ENCODE measurements at regions not wholly inside any gene's neighbourhood (a gene's known extent, or its start where the extent isn't known, plus 50 kb on each side); places are given as distances from the start of the nearest gene placed in this dataset.

DNA sequence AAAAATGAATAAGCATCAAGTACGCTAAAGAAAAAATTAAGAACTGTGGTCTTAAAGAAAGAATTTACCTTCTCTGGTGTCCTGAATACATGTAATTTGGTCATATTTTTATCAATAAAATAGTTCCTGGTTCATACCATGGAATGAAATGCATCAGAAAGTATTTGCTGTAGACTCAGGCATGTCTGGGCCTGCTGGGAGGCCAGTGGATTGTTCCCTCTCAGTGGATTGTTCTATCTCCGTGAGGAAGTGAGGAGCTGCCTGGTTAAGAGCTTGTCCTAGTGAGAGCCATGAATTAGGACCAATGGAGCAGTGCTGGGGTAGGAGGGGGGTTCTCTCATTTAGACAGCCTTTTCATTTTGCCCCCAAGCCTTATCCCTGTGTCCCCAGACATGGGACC lies 211.7 kb upstream of the HABP2 start:
- TF ChIP-seq POLR2AphosphoS5 (IDR thresholded peaks at IDR 0.05; ENCODE audit: low read depth, low read length): no peak
- no peak for TF ChIP-seq PAX5 (IDR thresholded peaks at IDR 0.05; ENCODE audit: insufficient read depth, low read length, severe bottlenecking)
- TF ChIP-seq TAF1 (IDR thresholded peaks at IDR 0.05; ENCODE audit: low read depth, low read length): no peak
- no peak for TF ChIP-seq POLR2A (IDR thresholded peaks at IDR 0.05; ENCODE audit: low read depth, low read length)
- no peak for TF ChIP-seq SPI1 (IDR thresholded peaks at IDR 0.05; ENCODE audit: low read depth, low read length)
- no peak for TF ChIP-seq POU2F2 (IDR thresholded peaks at IDR 0.05; ENCODE audit: low read depth, low read length)
- FAIRE-seq (no peak), DNase-seq (ENCODE audit: insufficient read length, low spot score) (no peak)

GRCh38 chr10:113345826-113346624 lies 206.8 kb upstream of the HABP2 start:
- no peak for TF ChIP-seq TAF1 (IDR thresholded peaks at IDR 0.05; ENCODE audit: low read depth, low read length)
- no peak for TF ChIP-seq POLR2A (IDR thresholded peaks at IDR 0.05; ENCODE audit: low read depth, low read length)
- TF ChIP-seq PAX5 (IDR thresholded peaks at IDR 0.05; ENCODE audit: insufficient read depth, low read length, severe bottlenecking): no peak
- no peak for FAIRE-seq
- no peak for DNase-seq (ENCODE audit: insufficient read length, low spot score)

GRCh38 chr10:113347508-113347907 lies 205.3 kb upstream of the HABP2 start:
- TF ChIP-seq SPI1 (IDR thresholded peaks at IDR 0.05; ENCODE audit: low read depth, low read length): no peak
- no peak for TF ChIP-seq POU2F2 (IDR thresholded peaks at IDR 0.05; ENCODE audit: low read depth, low read length)
- TF ChIP-seq POLR2A (IDR thresholded peaks at IDR 0.05; ENCODE audit: low read depth, low read length): no peak
- no peak for TF ChIP-seq TAF1 (IDR thresholded peaks at IDR 0.05; ENCODE audit: low read depth, low read length)
- no peak for TF ChIP-seq POLR2AphosphoS5 (IDR thresholded peaks at IDR 0.05; ENCODE audit: low read depth, low read length)
- no peak for TF ChIP-seq PAX5 (IDR thresholded peaks at IDR 0.05; ENCODE audit: insufficient read depth, low read length, severe bottlenecking)
- DNase-seq (ENCODE audit: insufficient read length, low spot score): no peak
- FAIRE-seq: no peak

DNA sequence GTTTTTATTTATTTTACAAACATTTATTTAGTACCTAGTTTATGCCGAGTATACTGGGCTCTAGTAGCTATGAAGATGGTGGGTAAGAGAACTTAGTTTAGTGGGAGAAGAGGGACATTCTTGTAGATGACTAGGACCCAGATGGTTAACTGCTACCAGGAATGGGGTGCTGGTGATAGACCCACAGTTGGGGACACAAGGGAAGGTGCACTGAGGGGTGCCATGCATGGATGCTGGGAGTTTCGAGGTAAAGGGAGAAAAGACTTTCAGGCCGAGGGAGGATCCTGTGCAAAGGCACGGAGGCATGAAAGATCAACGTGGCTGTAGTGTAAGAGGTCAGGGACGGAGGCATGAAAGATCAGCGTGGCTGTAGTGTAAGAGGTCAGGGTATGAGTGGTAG lies 204.2 kb upstream of the HABP2 start:
- DNase-seq (ENCODE audit: insufficient read length, low spot score) (no peak), FAIRE-seq (no peak)
- TF ChIP-seq POU2F2 (IDR thresholded peaks at IDR 0.05; ENCODE audit: low read depth, low read length): no peak
- TF ChIP-seq PAX5 (IDR thresholded peaks at IDR 0.05; ENCODE audit: insufficient read depth, low read length, severe bottlenecking): no peak
- TF ChIP-seq POLR2AphosphoS5 (IDR thresholded peaks at IDR 0.05; ENCODE audit: low read depth, low read length): no peak
- no peak for TF ChIP-seq POLR2A (IDR thresholded peaks at IDR 0.05; ENCODE audit: low read depth, low read length)
- TF ChIP-seq SPI1 (IDR thresholded peaks at IDR 0.05; ENCODE audit: low read depth, low read length): no peak
- TF ChIP-seq TAF1 (IDR thresholded peaks at IDR 0.05; ENCODE audit: low read depth, low read length): no peak

DNA sequence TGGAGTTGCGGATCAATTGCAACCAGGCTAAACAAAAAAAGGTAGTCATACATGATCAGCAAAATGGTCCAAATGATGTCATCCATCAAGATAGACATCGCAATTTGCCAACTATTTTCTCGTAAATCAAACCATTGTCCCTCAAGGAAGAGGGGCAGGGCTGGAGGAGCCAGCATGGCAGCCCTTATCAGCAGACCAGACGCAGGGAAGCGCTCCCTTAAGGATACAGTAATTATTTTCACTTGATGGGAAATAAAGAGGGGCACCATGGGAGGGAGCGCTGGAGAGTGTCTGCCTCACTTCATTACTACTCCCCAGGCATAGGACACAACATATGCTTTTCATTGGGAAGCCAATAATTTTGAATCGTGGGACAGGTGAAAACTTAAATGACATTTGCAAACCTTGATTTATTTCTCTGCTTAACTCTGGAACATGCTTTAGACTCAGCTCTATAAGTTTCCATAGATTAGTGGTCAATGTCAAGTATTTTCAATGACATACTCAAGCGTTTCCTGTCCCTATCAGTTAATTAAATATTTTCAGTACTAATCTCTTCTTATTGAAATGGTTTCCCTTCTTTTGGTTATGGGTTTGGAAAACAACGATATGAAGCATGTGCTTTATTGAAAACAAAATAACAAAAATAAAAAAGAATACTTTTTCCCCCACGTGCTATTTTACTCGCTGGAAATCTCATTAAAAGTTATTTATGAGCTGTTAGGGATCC lies 202.4 kb upstream of the HABP2 start:
- no peak for DNase-seq (ENCODE audit: insufficient read length, low spot score)
- FAIRE-seq: no peak
- no peak for TF ChIP-seq POLR2A (IDR thresholded peaks at IDR 0.05; ENCODE audit: low read depth, low read length)
- TF ChIP-seq PAX5 (IDR thresholded peaks at IDR 0.05; ENCODE audit: insufficient read depth, low read length, severe bottlenecking): no peak
- TF ChIP-seq SPI1 (IDR thresholded peaks at IDR 0.05; ENCODE audit: low read depth, low read length): no peak
- no peak for TF ChIP-seq TAF1 (IDR thresholded peaks at IDR 0.05; ENCODE audit: low read depth, low read length)
- TF ChIP-seq POLR2AphosphoS5 (IDR thresholded peaks at IDR 0.05; ENCODE audit: low read depth, low read length): no peak
- no peak for TF ChIP-seq POU2F2 (IDR thresholded peaks at IDR 0.05; ENCODE audit: low read depth, low read length)

- DNase-seq (ENCODE audit: insufficient read length, low spot score) (no peak), FAIRE-seq (no peak)
- TF ChIP-seq POLR2AphosphoS5 (IDR thresholded peaks at IDR 0.05; ENCODE audit: low read depth, low read length) (no peak), POU2F2 (IDR thresholded peaks at IDR 0.05; ENCODE audit: low read depth, low read length) (no peak), PAX5 (IDR thresholded peaks at IDR 0.05; ENCODE audit: insufficient read depth, low read length, severe bottlenecking) (no peak), SPI1 (IDR thresholded peaks at IDR 0.05; ENCODE audit: low read depth, low read length) (no peak), POLR2A (IDR thresholded peaks at IDR 0.05; ENCODE audit: low read depth, low read length) (no peak), TAF1 (IDR thresholded peaks at IDR 0.05; ENCODE audit: low read depth, low read length) (no peak)
These were observed 198.1 kb upstream of the HABP2 start for GRCh38 chr10:113354711-113355110.

DNA sequence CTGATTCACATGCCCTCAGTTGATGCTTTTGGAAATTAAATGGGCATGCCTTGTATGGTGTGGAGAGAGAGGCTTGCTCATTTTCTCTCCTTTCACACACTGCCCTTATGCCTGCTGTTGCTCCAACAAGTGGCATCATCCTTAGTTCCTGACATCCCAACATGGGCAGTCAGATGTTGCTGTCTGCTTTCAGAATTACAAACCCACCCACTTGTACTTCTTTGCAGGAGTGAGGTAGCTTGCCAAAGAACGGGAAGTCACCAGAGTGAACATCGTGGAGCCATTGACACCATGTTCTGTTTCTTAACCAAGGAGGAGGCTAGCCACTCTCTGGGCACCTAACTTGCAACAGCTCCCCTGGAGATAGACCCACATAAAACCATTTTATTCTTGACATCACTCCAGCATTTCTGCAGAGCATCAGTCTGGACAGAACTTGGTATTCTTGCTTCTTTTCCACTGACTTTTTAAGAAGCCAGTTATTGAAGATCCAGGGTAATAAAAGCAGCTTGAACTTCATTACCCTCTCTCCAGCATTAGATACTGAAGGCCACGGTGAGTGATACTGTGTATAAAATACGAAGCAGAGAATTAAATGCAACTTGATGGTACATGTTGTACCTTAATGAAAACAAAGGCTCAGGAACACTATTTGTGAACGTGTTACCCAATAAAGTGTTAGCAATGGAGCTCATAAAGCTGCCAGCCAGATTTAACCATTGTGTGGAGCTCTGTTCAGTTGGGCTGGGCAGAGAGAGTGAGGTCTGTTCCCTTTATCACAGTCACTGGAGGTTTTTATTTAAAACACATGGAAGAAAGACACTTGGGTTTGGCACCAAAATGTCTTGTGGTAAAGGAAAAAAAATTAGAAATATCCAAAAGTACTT lies 195.8 kb upstream of the HABP2 start:
- TF ChIP-seq SPI1 (IDR thresholded peaks at IDR 0.05; ENCODE audit: low read depth, low read length): no peak
- DNase-seq (ENCODE audit: insufficient read length, low spot score): no peak
- no peak for FAIRE-seq

DNA sequence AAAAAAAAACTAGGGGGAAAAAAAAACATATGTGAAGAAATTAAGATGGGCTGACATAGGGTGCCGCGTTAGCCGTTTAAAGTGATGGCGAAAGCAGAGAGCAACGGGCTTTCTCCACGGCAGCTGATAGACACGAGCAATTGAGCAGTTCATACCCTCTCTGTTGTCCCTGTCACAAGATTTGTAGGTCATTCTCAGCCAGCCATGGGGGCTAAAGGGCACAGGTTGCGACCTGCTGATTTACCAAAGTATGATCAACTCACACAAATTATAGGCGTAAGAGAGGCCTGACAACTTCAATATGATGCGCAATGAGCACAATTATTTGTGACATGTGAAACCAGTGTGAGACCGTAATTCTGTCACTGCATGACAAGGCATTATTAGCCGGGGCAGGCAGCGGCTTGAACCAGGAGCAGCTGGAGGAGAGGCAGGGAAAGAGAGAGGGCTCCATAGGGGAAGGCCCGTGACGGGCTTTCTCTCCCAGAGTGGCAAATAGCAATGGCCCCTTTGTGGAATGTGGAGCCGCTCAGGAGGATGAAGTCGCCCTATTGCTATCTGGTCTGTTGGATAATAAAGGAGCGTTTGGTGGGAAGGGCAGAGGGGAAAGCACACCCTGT lies 195.1 kb upstream of the HABP2 start:
- FAIRE-seq (no peak), DNase-seq (ENCODE audit: insufficient read length, low spot score) (no peak)
- TF ChIP-seq PAX5 (IDR thresholded peaks at IDR 0.05; ENCODE audit: insufficient read depth, low read length, severe bottlenecking) (no peak), POU2F2 (IDR thresholded peaks at IDR 0.05; ENCODE audit: low read depth, low read length) (no peak), SPI1 (IDR thresholded peaks at IDR 0.05; ENCODE audit: low read depth, low read length) (no peak), POLR2AphosphoS5 (IDR thresholded peaks at IDR 0.05; ENCODE audit: low read depth, low read length) (no peak), TAF1 (IDR thresholded peaks at IDR 0.05; ENCODE audit: low read depth, low read length) (no peak), POLR2A (IDR thresholded peaks at IDR 0.05; ENCODE audit: low read depth, low read length) (no peak)

DNA sequence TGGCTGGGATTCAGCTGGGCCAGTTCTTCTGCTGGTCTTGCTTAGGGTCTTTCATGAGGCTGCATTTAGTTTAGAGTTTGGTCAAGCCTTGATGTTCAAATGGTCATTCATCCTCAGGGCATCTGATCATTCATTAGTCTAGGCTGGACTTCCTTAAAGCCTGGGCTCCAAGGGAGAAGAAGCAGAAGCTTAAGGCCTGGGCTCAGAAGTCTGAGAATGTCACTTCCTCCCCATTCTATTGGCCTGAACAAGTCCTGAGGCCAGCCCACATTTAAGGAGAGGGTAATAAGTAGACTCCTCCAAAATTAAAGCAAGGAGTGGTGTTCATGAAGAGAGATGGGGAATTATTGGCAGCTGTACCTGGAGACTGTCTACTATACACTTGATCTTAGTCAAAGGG lies 193.2 kb upstream of the HABP2 start:
- no peak for FAIRE-seq

More for the DNA sequence above, 193.2 kb upstream of the HABP2 start:
- TF ChIP-seq PAX5 (IDR thresholded peaks at IDR 0.05; ENCODE audit: insufficient read depth, low read length, severe bottlenecking) (no peak), POLR2A (IDR thresholded peaks at IDR 0.05; ENCODE audit: low read depth, low read length) (no peak), POU2F2 (IDR thresholded peaks at IDR 0.05; ENCODE audit: low read depth, low read length) (no peak), POLR2AphosphoS5 (IDR thresholded peaks at IDR 0.05; ENCODE audit: low read depth, low read length) (no peak)
- no peak for DNase-seq (ENCODE audit: insufficient read length, low spot score)

All from GM12891 (cell line).